ENCODE measurements at regions not wholly inside any gene's neighbourhood (a gene's known extent, or its start where the extent isn't known, plus 50 kb on each side); places are given as distances from the start of the nearest gene placed in this dataset.

DNA sequence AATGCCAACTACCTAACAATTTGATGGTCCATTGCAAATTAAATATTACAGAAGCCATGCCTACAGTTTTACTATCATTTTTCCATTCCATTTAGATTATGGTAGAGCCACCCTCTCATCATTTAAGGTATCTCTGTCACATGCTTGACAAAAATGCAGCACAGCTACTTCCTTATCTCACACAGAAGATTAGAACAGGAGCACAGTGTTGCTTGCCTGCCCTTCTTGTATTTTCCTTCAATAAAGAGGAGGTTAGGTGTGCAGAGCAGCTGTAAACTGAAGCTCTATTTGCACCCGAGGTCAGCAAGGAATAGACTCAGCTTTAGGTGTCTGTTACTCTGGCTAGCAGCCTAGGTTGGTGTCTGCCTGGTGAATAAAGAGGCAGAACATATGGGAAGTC lies 51.5 kb upstream of the ATP10B start:
- FAIRE-seq (no peak), DNase-seq (ENCODE audit: low spot score) (no peak)

- DNase-seq (ENCODE audit: low spot score) (no peak), FAIRE-seq (no peak)
Observed at GRCh38 chr5:160903076-160903475, 51.1 kb upstream of the ATP10B start.
